Panc1 (cell line): ENCODE measurements at regions not wholly inside any gene's neighbourhood (a gene's known extent, or its start where the extent isn't known, plus 50 kb on each side); places are given as distances from the start of the nearest gene placed in this dataset.

ENCODE experiments used
- POLR2AphosphoS5 ChIP-seq: IDR thresholded peaks from 2 replicates; pipeline ENCODE4 v1.6.1; 2012; ENCODE audit warnings: mild to moderate bottlenecking, low read depth, low read length, moderate library complexity
- SIN3A ChIP-seq: IDR thresholded peaks from 2 replicates; pipeline ENCODE4 v1.6.1; 2012; ENCODE audit warnings: low read depth, mild to moderate bottlenecking, low read length, moderate library complexity, borderline replicate concordance; ENCODE audit not compliant: insufficient read depth
- TCF7L2 ChIP-seq: IDR thresholded peaks from 2 replicates; pipeline ENCODE4 v1.6.1; 2011; ENCODE audit warnings: mild to moderate bottlenecking, low read depth, low read length, inconsistent platforms
- TF ChIP-seq, protein P1 (sequence below): fragments of 450-650 bp; IDR thresholded peaks from 2 replicates; pipeline ENCODE4 v1.5.1; 2017; ENCODE audit warnings: mild to moderate bottlenecking
- TF ChIP-seq, protein P2 (sequence below), 2 experiments: IDR thresholded peaks; 2 replicates each; pipeline ENCODE4 v1.6.1; 2011 to 2012; ENCODE audit warnings: low read depth in 2 of 2, control low read depth in 1 of 2, low read length in 1 of 2, mild to moderate bottlenecking in 1 of 2, moderate library complexity in 1 of 2; ENCODE audit not compliant: insufficient read depth in 1 of 2

DNA sequence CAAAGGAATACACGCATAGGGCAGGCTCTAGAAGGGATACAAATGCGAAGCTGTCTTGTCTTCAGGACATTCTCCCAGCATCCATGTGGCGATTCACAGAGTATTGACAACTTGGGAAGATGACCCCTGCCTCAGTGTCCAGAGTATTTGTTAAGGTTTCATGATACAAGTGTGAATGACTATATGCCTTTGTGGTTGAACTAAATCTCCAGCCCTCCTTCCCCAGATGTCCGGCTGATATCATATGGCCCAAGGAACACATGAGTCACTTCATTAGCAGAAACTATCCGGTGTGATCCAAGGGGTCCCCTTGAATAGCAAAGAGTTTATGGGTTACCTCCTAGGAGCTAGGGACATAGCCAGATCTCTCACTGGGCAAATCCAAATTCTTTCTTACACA, 151.0 kb downstream of the INSIG2 start:
- TF ChIP-seq, protein P1, sequence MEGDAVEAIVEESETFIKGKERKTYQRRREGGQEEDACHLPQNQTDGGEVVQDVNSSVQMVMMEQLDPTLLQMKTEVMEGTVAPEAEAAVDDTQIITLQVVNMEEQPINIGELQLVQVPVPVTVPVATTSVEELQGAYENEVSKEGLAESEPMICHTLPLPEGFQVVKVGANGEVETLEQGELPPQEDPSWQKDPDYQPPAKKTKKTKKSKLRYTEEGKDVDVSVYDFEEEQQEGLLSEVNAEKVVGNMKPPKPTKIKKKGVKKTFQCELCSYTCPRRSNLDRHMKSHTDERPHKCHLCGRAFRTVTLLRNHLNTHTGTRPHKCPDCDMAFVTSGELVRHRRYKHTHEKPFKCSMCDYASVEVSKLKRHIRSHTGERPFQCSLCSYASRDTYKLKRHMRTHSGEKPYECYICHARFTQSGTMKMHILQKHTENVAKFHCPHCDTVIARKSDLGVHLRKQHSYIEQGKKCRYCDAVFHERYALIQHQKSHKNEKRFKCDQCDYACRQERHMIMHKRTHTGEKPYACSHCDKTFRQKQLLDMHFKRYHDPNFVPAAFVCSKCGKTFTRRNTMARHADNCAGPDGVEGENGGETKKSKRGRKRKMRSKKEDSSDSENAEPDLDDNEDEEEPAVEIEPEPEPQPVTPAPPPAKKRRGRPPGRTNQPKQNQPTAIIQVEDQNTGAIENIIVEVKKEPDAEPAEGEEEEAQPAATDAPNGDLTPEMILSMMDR: no peak
- TF ChIP-seq, protein P2, sequence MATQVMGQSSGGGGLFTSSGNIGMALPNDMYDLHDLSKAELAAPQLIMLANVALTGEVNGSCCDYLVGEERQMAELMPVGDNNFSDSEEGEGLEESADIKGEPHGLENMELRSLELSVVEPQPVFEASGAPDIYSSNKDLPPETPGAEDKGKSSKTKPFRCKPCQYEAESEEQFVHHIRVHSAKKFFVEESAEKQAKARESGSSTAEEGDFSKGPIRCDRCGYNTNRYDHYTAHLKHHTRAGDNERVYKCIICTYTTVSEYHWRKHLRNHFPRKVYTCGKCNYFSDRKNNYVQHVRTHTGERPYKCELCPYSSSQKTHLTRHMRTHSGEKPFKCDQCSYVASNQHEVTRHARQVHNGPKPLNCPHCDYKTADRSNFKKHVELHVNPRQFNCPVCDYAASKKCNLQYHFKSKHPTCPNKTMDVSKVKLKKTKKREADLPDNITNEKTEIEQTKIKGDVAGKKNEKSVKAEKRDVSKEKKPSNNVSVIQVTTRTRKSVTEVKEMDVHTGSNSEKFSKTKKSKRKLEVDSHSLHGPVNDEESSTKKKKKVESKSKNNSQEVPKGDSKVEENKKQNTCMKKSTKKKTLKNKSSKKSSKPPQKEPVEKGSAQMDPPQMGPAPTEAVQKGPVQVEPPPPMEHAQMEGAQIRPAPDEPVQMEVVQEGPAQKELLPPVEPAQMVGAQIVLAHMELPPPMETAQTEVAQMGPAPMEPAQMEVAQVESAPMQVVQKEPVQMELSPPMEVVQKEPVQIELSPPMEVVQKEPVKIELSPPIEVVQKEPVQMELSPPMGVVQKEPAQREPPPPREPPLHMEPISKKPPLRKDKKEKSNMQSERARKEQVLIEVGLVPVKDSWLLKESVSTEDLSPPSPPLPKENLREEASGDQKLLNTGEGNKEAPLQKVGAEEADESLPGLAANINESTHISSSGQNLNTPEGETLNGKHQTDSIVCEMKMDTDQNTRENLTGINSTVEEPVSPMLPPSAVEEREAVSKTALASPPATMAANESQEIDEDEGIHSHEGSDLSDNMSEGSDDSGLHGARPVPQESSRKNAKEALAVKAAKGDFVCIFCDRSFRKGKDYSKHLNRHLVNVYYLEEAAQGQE (IDR thresholded peaks at IDR 0.05; ENCODE audit: insufficient read depth in 1 of 2, low read depth in 2 of 2, low read length in 1 of 2): no peak
- no peak for TF ChIP-seq POLR2AphosphoS5
- no peak for TF ChIP-seq TCF7L2
- no peak for TF ChIP-seq SIN3A
